ENCODE measurements at regions not wholly inside any gene's neighbourhood (a gene's known extent, or its start where the extent isn't known, plus 50 kb on each side); places are given as distances from the start of the nearest gene placed in this dataset.

DNA sequence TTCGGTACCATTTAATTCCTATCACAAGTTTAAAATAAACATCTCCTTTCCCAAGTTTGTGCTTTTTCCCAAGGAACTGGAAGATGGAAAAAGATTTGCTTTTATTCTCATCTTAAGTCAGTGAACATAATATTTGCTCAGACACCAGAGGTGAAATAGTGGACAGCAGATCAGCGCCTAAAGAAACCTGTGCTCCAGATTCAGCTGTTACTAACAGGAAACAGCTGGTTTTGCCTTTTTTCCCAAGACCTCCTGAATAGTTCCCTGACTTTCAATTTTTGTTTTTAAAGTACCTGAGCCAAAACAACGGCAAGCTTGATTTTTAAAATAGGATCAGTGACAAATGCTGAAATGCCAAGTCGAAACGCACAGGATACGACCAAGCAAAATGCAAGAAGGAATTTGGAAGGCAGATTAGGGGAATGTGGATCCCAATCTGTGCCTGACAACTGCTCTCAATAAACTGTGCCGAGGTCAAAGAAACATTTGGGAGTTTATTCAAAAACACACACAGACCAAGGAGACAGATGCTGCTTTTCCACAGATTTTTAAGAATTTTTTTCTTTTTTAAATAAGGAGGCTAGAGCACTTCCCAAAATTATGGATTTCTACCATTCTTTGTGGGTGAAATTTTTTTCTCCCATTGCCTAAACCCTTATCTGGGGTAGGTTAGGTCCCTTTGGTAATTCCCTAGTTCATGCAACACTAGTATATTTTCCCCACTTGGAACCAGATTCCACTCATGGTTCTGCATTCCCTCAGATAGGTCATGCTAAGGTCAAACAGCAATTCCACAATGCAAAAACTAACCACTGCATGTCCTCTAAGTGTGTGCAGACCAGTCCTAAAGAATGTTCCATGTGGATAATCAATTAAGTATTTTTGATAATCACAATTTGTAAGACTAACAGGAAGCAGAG lies 121.5 kb upstream of the PDE1A start:
- TF ChIP-seq KDM1A (IDR thresholded peaks at IDR 0.05; ENCODE audit: borderline replicate concordance) (no peak), ETV6 (conservative IDR thresholded peaks at IDR 0.05 in 1 of 2, IDR thresholded peaks at IDR 0.05 in 1 of 2; ENCODE audit: borderline replicate concordance in 1 of 2, low read depth in 1 of 2) (no peak), POLR2AphosphoS5 (IDR thresholded peaks at IDR 0.05; ENCODE audit: low read length) (no peak), TCF12 (IDR thresholded peaks at IDR 0.05; ENCODE audit: low read depth, low read length) (no peak)
- TF ChIP-seq, protein P1, sequence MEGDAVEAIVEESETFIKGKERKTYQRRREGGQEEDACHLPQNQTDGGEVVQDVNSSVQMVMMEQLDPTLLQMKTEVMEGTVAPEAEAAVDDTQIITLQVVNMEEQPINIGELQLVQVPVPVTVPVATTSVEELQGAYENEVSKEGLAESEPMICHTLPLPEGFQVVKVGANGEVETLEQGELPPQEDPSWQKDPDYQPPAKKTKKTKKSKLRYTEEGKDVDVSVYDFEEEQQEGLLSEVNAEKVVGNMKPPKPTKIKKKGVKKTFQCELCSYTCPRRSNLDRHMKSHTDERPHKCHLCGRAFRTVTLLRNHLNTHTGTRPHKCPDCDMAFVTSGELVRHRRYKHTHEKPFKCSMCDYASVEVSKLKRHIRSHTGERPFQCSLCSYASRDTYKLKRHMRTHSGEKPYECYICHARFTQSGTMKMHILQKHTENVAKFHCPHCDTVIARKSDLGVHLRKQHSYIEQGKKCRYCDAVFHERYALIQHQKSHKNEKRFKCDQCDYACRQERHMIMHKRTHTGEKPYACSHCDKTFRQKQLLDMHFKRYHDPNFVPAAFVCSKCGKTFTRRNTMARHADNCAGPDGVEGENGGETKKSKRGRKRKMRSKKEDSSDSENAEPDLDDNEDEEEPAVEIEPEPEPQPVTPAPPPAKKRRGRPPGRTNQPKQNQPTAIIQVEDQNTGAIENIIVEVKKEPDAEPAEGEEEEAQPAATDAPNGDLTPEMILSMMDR (IDR thresholded peaks at IDR 0.05 in 2 of 3, conservative IDR thresholded peaks at IDR 0.05 in 1 of 3; ENCODE audit: control insufficient read depth in 2 of 3, extremely low read depth in 1 of 3, insufficient read depth in 1 of 3, low read depth in 3 of 3, low read length in 3 of 3), result no peak

Measured in GM12878 (cell line).